ENCODE measurements at regions not wholly inside any gene's neighbourhood (a gene's known extent, or its start where the extent isn't known, plus 50 kb on each side); places are given as distances from the start of the nearest gene placed in this dataset.

DNA sequence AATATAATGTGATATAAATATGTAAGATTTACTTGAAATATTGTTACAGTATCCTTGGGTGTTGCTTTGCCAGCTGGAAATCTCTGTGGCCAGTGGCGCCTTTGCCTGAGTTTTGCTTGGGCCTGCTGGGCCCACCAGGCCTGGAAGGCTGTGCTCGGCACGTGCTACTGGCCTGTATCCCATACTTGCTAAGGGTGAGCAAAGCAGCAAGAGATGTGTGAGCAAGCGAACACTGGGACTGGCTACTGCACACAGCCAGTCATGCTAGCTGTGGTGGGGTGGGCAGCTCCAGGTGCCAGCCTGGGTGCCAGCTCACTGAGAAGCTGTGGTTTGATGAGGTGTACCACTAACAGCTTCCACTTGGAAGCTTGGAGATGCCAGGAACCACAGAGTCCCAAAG is 299.1 kb upstream of the GALNT5 start:
- H2AFZ ChIP-seq, result no peak overlapping the region
- no peak overlapping the region for H3K27ac ChIP-seq
- H3K9me3 ChIP-seq (ENCODE audit: low read depth), result no peaks in the 10 kb centered on the region
- H3K4me2 ChIP-seq (ENCODE audit: unreplicated experiment), result no peak overlapping the region
- 37 to 39% methylated on average over 4 of the region's 4 CpGs for WGBS, 2 experiments (ENCODE audit: low coverage in 1 of 2, low lambda C conversion rate in 2 of 2, missing lambda C conversion rate in 2 of 2)
- H3K36me3 ChIP-seq (ENCODE audit: low read depth), result no peaks in the 10 kb centered on the region
- TF ChIP-seq EZH2 (IDR thresholded peaks at IDR 0.05; ENCODE audit: insufficient read depth, poor library complexity, severe bottlenecking), result no peak
- no peak for TF ChIP-seq EZH2phosphoT487 (IDR thresholded peaks at IDR 0.05; ENCODE audit: insufficient read depth, low read depth)
- H3K4me3 ChIP-seq, result no peak overlapping the region
- in situ Hi-C loops (cut with MboI), result no loop called here
- H4K20me1 ChIP-seq (ENCODE audit: insufficient read depth), result no peaks in the 10 kb centered on the region
- H3K27me3 ChIP-seq (replicated peaks; ENCODE audit: insufficient read depth), result no peaks in the 10 kb centered on the region
- no peak for DNase-seq
- no peaks in the 10 kb centered on the region for H3K9me2 ChIP-seq (ENCODE audit: insufficient read depth)
- no peaks in the 10 kb centered on the region for H3F3A ChIP-seq (ENCODE audit: insufficient read depth)
- H3K9ac ChIP-seq, result no peak overlapping the region
- H3K4me1 ChIP-seq (ENCODE audit: insufficient read depth), result no peaks in the 10 kb centered on the region
- H3K79me2 ChIP-seq (ENCODE audit: insufficient read depth), result no peaks in the 10 kb centered on the region

- TF ChIP-seq EZH2phosphoT487 (IDR thresholded peaks at IDR 0.05; ENCODE audit: insufficient read depth, low read depth) (no peak), EZH2 (IDR thresholded peaks at IDR 0.05; ENCODE audit: insufficient read depth, poor library complexity, severe bottlenecking) (no peak)
- 48 to 75% methylated on average over 2 to 4 of the region's 4 CpGs for WGBS, 2 experiments (ENCODE audit: low coverage in 1 of 2, low lambda C conversion rate in 2 of 2, missing lambda C conversion rate in 2 of 2)
- in situ Hi-C loops (cut with MboI), result no loop called here
Observed at GRCh38 chr2:156959481-156959880, 298.0 kb upstream of the GALNT5 start.

DNA sequence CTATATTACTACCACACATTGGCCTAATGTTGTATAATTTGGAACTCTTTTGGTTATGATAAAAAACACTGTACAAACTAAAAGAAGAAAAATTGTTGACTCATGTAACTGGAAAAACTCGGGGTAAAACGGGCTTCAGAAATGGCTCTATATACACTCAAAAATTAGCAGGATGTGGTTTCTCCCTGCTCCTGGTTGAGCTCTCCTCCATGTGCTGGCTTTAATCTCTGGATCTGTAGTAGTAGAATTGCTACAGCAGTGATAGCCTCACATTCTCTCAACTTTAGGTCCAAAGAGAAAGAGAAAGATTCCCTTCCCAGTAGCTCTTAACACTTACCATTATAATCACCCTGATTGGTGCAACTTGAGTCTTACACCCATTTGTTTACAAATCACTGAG is 274.9 kb upstream of the GALNT5 start:
- Histone ChIP-seq H3K9me2 (ENCODE audit: insufficient read depth) (no peaks in the 10 kb centered on the region), H4K20me1 (ENCODE audit: insufficient read depth) (no peaks in the 10 kb centered on the region), H3F3A (ENCODE audit: insufficient read depth) (no peaks in the 10 kb centered on the region), H3K27ac (no peak overlapping the region), H3K9me3 (ENCODE audit: low read depth) (no peaks in the 10 kb centered on the region), H2AFZ (no peak overlapping the region), H3K4me1 (ENCODE audit: insufficient read depth) (no peaks in the 10 kb centered on the region), H3K79me2 (ENCODE audit: insufficient read depth) (no peaks in the 10 kb centered on the region), H3K36me3 (ENCODE audit: low read depth) (no peaks in the 10 kb centered on the region), H3K9ac (no peak overlapping the region), H3K4me2 (ENCODE audit: unreplicated experiment) (no peak overlapping the region), H3K27me3 (replicated peaks; ENCODE audit: insufficient read depth) (no peaks in the 10 kb centered on the region), H3K4me3 (no peak overlapping the region)
- TF ChIP-seq EZH2 (IDR thresholded peaks at IDR 0.05; ENCODE audit: insufficient read depth, poor library complexity, severe bottlenecking) (no peak), EZH2phosphoT487 (IDR thresholded peaks at IDR 0.05; ENCODE audit: insufficient read depth, low read depth) (no peak)
- in situ Hi-C loops (cut with MboI), result no loop called here
- 52 to 67% methylated on average over 2 of the region's 2 CpGs for WGBS, 2 experiments (ENCODE audit: low coverage in 1 of 2, low lambda C conversion rate in 2 of 2, missing lambda C conversion rate in 2 of 2)
- DNase-seq, result no peak

More at GRCh38 chr2:156959481-156959880, 298.0 kb upstream of the GALNT5 start:
- Histone ChIP-seq H3K9me3 (ENCODE audit: low read depth) (no peaks in the 10 kb centered on the region), H3K4me3 (no peak overlapping the region), H3K27me3 (replicated peaks; ENCODE audit: insufficient read depth) (no peaks in the 10 kb centered on the region), H3K4me1 (ENCODE audit: insufficient read depth) (no peaks in the 10 kb centered on the region), H4K20me1 (ENCODE audit: insufficient read depth) (no peaks in the 10 kb centered on the region), H3K79me2 (ENCODE audit: insufficient read depth) (no peaks in the 10 kb centered on the region), H3K4me2 (ENCODE audit: unreplicated experiment) (no peak overlapping the region), H2AFZ (no peak overlapping the region), H3F3A (ENCODE audit: insufficient read depth) (no peaks in the 10 kb centered on the region), H3K36me3 (ENCODE audit: low read depth) (no peaks in the 10 kb centered on the region), H3K9ac (no peak overlapping the region), H3K27ac (no peak overlapping the region), H3K9me2 (ENCODE audit: insufficient read depth) (no peaks in the 10 kb centered on the region)
- DNase-seq, result no peak

GRCh38 chr2:156986339-156986988 is 271.0 kb upstream of the GALNT5 start:
- Histone ChIP-seq H3K79me2 (ENCODE audit: insufficient read depth) (no peaks in the 10 kb centered on the region), H3K4me2 (ENCODE audit: unreplicated experiment) (no peak overlapping the region), H3K36me3 (ENCODE audit: low read depth) (no peaks in the 10 kb centered on the region), H2AFZ (no peak overlapping the region), H3K9me2 (ENCODE audit: insufficient read depth) (no peaks in the 10 kb centered on the region), H4K20me1 (ENCODE audit: insufficient read depth) (no peaks in the 10 kb centered on the region), H3K4me3 (no peak overlapping the region), H3K27me3 (replicated peaks; ENCODE audit: insufficient read depth) (no peaks in the 10 kb centered on the region), H3K4me1 (ENCODE audit: insufficient read depth) (no peaks in the 10 kb centered on the region), H3F3A (ENCODE audit: insufficient read depth) (no peaks in the 10 kb centered on the region), H3K9me3 (ENCODE audit: low read depth) (no peaks in the 10 kb centered on the region), H3K27ac (no peak overlapping the region), H3K9ac (no peak overlapping the region)
- no peak for TF ChIP-seq EZH2phosphoT487 (IDR thresholded peaks at IDR 0.05; ENCODE audit: insufficient read depth, low read depth)
- no peak for TF ChIP-seq EZH2 (IDR thresholded peaks at IDR 0.05; ENCODE audit: insufficient read depth, poor library complexity, severe bottlenecking)
- 50 to 54% methylated on average over 4 of the region's 4 CpGs for WGBS, 2 experiments (ENCODE audit: low coverage in 1 of 2, low lambda C conversion rate in 2 of 2, missing lambda C conversion rate in 2 of 2)
- no peak for DNase-seq
- in situ Hi-C loops (cut with MboI), result no loop called here
